ENCODE measurements at regions not wholly inside any gene's neighbourhood (a gene's known extent, or its start where the extent isn't known, plus 50 kb on each side); places are given as distances from the start of the nearest gene placed in this dataset.

- no peak for DNase-seq (ENCODE audit: low read depth)
- TF ChIP-seq CTCF (IDR thresholded peaks at IDR 0.05; ENCODE audit: insufficient read depth, low read depth, low read length, missing control alignments) = no peak
Observed at GRCh38 chr22:49334449-49334789, 493.3 kb downstream of the BRD1 start.

DNA sequence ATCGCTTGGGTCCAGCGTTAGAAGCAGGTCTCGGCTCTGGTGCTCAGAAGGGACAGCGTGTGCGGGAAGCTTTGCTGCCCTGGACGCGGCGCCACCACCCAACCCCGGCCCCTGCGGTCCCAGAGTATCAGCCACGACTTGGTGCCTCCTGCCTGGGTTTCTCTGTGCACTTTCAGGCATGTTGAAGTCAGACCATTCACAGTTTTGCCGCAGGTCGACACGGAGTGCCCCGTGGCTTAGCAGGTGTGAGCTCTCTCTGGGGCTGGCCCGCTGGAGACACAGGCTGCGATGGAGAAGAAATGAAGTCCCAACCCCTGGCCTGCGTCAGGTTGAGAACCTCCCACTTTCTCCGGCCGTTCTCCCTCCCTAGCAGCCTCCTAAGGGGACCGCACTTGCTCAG lies 494.5 kb downstream of the BRD1 start:
- H3K4me3 ChIP-seq (ENCODE audit: low read length) = no peak overlapping the region
- DNase-seq (ENCODE audit: low read depth) = no peak
- TF ChIP-seq CTCF (IDR thresholded peaks at IDR 0.05; ENCODE audit: insufficient read depth, low read depth, low read length, missing control alignments) = no peak

More at GRCh38 chr22:49334449-49334789, 493.3 kb downstream of the BRD1 start:
- no peak overlapping the region for H3K4me3 ChIP-seq (ENCODE audit: low read length)

GRCh38 chr22:49332691-49333090 lies 495.0 kb downstream of the BRD1 start:
- H3K4me3 ChIP-seq (ENCODE audit: low read length) = no peak overlapping the region
- TF ChIP-seq CTCF (IDR thresholded peaks at IDR 0.05; ENCODE audit: insufficient read depth, low read depth, low read length, missing control alignments) = no peak
- no peak for DNase-seq (ENCODE audit: low read depth)

- no peak for DNase-seq (ENCODE audit: low read depth)
- no peak for TF ChIP-seq CTCF (IDR thresholded peaks at IDR 0.05; ENCODE audit: insufficient read depth, low read depth, low read length, missing control alignments)
- no peak overlapping the region for H3K4me3 ChIP-seq (ENCODE audit: low read length)
Observed at GRCh38 chr22:49331878-49332277, 495.8 kb downstream of the BRD1 start.

GRCh38 chr22:49331223-49331815 lies 496.4 kb downstream of the BRD1 start:
- no peak for DNase-seq (ENCODE audit: low read depth)
- TF ChIP-seq CTCF (IDR thresholded peaks at IDR 0.05; ENCODE audit: insufficient read depth, low read depth, low read length, missing control alignments) = no peak
- H3K4me3 ChIP-seq (ENCODE audit: low read length) = no peak overlapping the region

GRCh38 chr22:49330421-49331222 lies 497.1 kb downstream of the BRD1 start:
- no peak for DNase-seq (ENCODE audit: low read depth)
- TF ChIP-seq CTCF (IDR thresholded peaks at IDR 0.05; ENCODE audit: insufficient read depth, low read depth, low read length, missing control alignments) = no peak
- no peak overlapping the region for H3K4me3 ChIP-seq (ENCODE audit: low read length)

- no peak for TF ChIP-seq CTCF (IDR thresholded peaks at IDR 0.05; ENCODE audit: insufficient read depth, low read depth, low read length, missing control alignments)
- no peak for DNase-seq (ENCODE audit: low read depth)
- H3K4me3 ChIP-seq (ENCODE audit: low read length) = no peak overlapping the region
Observed at GRCh38 chr22:49329636-49330035, 498.0 kb downstream of the BRD1 start.

All from epithelial cell of esophagus (primary cell).